Lung (tissue), 11 donors: ENCODE measurements at regions not wholly inside any gene's neighbourhood (a gene's known extent, or its start where the extent isn't known, plus 50 kb on each side); places are given as distances from the start of the nearest gene placed in this dataset.

Experiments
- ATAC-seq: fragments of 200-7000 bp; cut with Tn5 transposase; one replicate; pipeline ENCODE4 v1.9.1; 2020; ENCODE audit warnings: moderate number of reproducible peaks; ENCODE audit not compliant: insufficient read depth, low FRiP score
- DNase-seq, 3 donors: peaks; one replicate each; pipeline ENCODE4 v3.0.0-alpha.2; 2013 to 2017
- H3K27ac ChIP-seq, 2 donors: one replicate each; pipeline ENCODE4 v1.5.1; 2013; ENCODE audit warnings: mild to moderate bottlenecking in 2 of 2, moderate library complexity in 2 of 2, control low read depth in 1 of 2, inconsistent platforms in 1 of 2, low read depth in 1 of 2, low read length in 1 of 2
- H3K27me3 ChIP-seq, 3 donors: one replicate each; pipeline ENCODE4 v1.5.1; 2013; ENCODE audit warnings: low read length in 2 of 3; ENCODE audit not compliant: control insufficient read depth in 3 of 3, insufficient read depth in 3 of 3
- H3K36me3 ChIP-seq, 4 donors: one replicate each; pipeline ENCODE4 v1.5.1; 2013; ENCODE audit warnings: low read length in 4 of 4, mild to moderate bottlenecking in 1 of 4, moderate library complexity in 1 of 4; ENCODE audit not compliant: control insufficient read depth in 4 of 4, insufficient read depth in 4 of 4
- H3K4me1 ChIP-seq, 5 donors: one replicate each; pipeline ENCODE4 v1.5.1; 2013; ENCODE audit warnings: low read length in 5 of 5, mild to moderate bottlenecking in 2 of 5, moderate library complexity in 1 of 5; ENCODE audit not compliant: control insufficient read depth in 5 of 5, insufficient read depth in 5 of 5
- H3K4me3 ChIP-seq: one replicate; pipeline ENCODE4 v1.5.1; 2013; ENCODE audit warnings: mild to moderate bottlenecking, control low read depth, moderate library complexity
- H3K9ac ChIP-seq, 2 donors: one replicate each; pipeline ENCODE4 v1.5.1; 2013; ENCODE audit warnings: low read length in 2 of 2, control low read depth in 1 of 2; ENCODE audit not compliant: insufficient read depth in 1 of 2
- H3K9me3 ChIP-seq, 4 donors: one replicate each; pipeline ENCODE4 v1.5.1; 2013; ENCODE audit warnings: low read length in 3 of 4, mild to moderate bottlenecking in 1 of 4, moderate library complexity in 1 of 4; ENCODE audit not compliant: control insufficient read depth in 4 of 4, insufficient read depth in 3 of 4
- WGBS, 2 donors: extraction: QIAGEN DNeasy Blood & Tissue Kit; methylation state at CpG; one replicate each; pipeline ENCODE4 v1.1.7; 2013; 5-methylcytosine and 5-hydroxymethylcytosine counted together
- TF ChIP-seq, protein P1 (sequence below): IDR thresholded peaks from 2 replicates; pipeline ENCODE4 v1.5.1; 2012; ENCODE audit warnings: mild to moderate bottlenecking; ENCODE audit errors: control extremely low read depth, extremely low read depth
- donor health status: control.
- donor health status: control.
- donor health status: Bipolar disorder and iron deficiency.
- donor health status: healthy.
- donor health status: DM: yes; HTN: yes; CAD: no.

DNA sequence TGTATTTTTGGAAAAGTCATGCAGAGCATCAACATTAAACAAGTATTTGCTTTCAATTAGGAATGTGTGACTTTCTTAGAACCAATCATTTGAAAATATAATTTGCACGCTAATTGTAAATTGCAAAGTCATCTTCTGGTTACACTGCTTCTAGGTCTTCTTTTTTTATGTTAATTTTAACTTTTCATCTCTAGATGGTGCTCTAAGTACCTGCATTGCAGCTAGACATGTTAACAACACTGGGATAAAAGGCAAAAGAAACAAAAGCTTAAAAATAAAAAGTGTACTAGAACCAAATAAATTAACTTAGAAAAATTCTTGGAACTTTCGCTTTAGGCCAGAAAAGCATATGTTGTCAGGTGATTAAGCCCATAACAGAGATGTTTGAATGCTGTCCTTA is 2758.2 kb downstream of the PCDH9 start:
- ATAC-seq (no peak), DNase-seq (peak in 2 of 3 donors; percentile 62 to 68)
- WGBS, 2 donors = 46 to 54% methylated on average over 2 of the region's 2 CpGs

DNA sequence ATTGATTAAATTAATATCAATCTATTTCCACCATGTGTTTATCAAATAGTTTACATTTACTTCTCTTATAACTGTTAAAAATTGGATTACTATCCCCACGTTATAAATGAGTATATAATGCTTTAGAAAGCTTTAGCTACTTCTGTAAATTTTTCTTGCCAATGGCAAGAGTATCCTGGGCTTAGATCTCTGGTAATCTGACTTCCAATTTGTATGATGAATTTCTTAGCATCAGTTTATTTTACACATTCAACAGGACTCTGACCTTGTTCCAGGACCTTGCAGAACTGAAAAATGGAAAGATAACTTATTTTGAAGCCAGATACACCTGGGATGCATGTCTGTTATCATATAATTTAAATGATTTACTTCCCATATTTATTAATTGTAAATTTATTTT is 2759.4 kb downstream of the PCDH9 start:
- Histone ChIP-seq H3K4me1 (no peaks in the 10 kb centered on the region), H3K9ac (no peak overlapping the region), H3K4me3 (no peak overlapping the region), H3K9me3 (no peaks in the 10 kb centered on the region), H3K36me3 (no peaks in the 10 kb centered on the region), H3K27ac (no peak overlapping the region), H3K27me3 (no peaks in the 10 kb centered on the region)
- TF ChIP-seq, protein P1, sequence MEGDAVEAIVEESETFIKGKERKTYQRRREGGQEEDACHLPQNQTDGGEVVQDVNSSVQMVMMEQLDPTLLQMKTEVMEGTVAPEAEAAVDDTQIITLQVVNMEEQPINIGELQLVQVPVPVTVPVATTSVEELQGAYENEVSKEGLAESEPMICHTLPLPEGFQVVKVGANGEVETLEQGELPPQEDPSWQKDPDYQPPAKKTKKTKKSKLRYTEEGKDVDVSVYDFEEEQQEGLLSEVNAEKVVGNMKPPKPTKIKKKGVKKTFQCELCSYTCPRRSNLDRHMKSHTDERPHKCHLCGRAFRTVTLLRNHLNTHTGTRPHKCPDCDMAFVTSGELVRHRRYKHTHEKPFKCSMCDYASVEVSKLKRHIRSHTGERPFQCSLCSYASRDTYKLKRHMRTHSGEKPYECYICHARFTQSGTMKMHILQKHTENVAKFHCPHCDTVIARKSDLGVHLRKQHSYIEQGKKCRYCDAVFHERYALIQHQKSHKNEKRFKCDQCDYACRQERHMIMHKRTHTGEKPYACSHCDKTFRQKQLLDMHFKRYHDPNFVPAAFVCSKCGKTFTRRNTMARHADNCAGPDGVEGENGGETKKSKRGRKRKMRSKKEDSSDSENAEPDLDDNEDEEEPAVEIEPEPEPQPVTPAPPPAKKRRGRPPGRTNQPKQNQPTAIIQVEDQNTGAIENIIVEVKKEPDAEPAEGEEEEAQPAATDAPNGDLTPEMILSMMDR = no peak
- 50 to 66% methylated on average over 1 of the region's 1 CpG for WGBS, 2 donors
- no peak for DNase-seq
- no peak for ATAC-seq

More for the DNA sequence above, 2758.2 kb downstream of the PCDH9 start:
- Histone ChIP-seq H3K27me3 (no peaks in the 10 kb centered on the region), H3K9ac (no peak overlapping the region), H3K27ac (no peak overlapping the region), H3K9me3 (no peaks in the 10 kb centered on the region), H3K36me3 (no peaks in the 10 kb centered on the region), H3K4me1 (no peaks in the 10 kb centered on the region), H3K4me3 (no peak overlapping the region)
- TF ChIP-seq, protein P1 = no peak

DNA sequence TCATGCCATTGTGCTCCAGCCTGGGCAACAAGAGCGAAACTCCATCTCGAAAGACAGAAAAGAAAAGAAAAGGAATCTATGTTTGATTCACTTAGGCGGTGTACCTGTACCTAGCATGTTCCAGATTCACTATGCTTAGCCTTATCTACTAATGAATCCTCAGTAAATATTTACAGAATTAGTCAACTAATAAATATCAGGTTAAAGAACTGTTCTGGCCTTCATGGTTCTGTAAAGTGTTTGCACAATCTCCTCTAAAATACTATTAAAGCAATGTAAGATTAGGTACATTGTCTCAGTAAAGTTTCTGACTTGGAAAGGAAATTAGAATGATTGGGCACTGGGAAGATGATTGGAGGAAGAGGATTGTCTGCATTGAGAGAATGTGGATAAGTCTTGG is 2770.4 kb downstream of the PCDH9 start:
- H3K36me3 ChIP-seq = no peaks in the 10 kb centered on the region
- no peak overlapping the region for H3K4me3 ChIP-seq
- WGBS, 2 donors = 90 to 92% methylated on average over 3 of the region's 3 CpGs
- no peaks in the 10 kb centered on the region for H3K4me1 ChIP-seq
- H3K9me3 ChIP-seq = no peaks in the 10 kb centered on the region
- DNase-seq (no peak), ATAC-seq (no peak)
- no peak overlapping the region for H3K27ac ChIP-seq
- no peaks in the 10 kb centered on the region for H3K27me3 ChIP-seq
- TF ChIP-seq, protein P1 = no peak
- H3K9ac ChIP-seq = no peak overlapping the region

GRCh38 chr13:64457976-64458375 is 2772.2 kb downstream of the PCDH9 start:
- Histone ChIP-seq H3K4me3 (no peak overlapping the region), H3K27me3 (no peaks in the 10 kb centered on the region), H3K36me3 (no peaks in the 10 kb centered on the region), H3K9me3 (no peaks in the 10 kb centered on the region), H3K9ac (no peak overlapping the region), H3K27ac (no peak overlapping the region), H3K4me1 (no peaks in the 10 kb centered on the region)
- peak in 2 of 3 donors; percentile 23 to 38 for DNase-seq
- no peak for ATAC-seq
- TF ChIP-seq, protein P1 = no peak
